IPS DF 19.7 (cell line): ENCODE measurements at regions not wholly inside any gene's neighbourhood (a gene's known extent, or its start where the extent isn't known, plus 50 kb on each side); places are given as distances from the start of the nearest gene placed in this dataset.
"Not testable (repeated sequence)": the region's sequence is repeated elsewhere in the genome, so short reads cannot be mapped to it uniquely, and the experiment has no call there.

Experiments
- DNase-seq: peaks from one replicate; pipeline ENCODE4 v3.0.0-alpha.2; 2013; ENCODE audit warnings: low read depth, low spot score

DNA sequence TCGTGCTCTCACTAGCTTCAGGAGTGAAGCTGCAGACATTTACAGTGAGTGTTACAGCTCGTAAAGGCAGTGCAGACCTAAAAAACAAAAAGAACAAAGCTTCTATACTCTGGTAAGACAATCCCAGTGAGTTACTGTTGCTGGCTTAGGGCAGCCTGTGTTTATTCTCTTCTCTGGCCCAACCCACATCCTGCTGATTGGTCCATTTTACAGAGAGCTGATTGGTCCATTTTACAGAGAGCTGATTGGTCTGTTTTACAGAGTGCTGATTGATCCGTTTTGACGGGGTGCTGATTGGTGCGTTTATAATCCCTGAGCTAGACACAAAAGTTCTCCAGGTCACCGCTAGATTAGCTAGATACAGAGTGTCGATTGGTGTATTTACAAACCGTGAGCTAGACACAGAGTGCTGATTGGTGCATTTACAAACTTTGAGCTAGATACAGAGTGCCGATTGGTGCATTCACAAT lies 158.0 kb downstream of the KLRB1 start:
- not testable (repeated sequence) for DNase-seq

DNA sequence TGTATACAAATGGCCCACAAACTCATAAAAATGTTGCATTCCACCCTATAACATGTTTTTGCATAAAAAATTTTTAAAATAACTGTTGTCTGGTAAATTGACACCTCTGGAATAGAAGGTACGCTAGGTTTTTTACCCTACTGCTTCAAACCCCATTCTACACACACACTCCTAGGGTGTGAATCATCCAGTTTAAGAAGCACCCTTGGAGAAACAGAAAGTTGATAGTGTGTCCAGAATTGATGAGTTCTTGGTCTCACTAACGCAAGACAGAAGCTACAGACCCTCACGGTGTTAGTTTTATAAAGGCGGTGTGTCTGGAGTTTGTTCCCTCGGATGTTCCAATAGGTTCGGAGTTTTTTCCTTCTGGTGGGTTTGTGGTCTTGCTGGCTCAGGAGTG lies 158.5 kb downstream of the KLRB1 start:
- no peak for DNase-seq

DNA sequence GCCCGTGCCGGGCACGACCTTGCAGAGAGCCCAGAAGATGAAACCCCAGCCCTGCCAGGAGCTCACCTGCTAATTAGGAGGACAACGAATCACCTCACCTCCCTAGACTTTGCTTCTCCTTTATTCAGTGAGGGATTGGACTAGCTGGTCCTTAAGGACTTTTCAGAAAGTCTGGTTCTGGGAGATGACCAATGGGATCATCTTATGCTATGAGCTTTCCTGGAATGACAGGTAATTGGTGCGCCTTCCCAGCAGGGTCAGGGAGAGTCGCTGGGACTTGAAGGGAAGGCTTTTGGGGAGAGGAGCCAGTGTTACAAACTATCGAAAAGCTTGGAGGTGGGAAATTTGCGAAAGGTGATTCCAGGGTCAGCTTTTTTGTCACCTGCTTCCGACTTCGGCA lies 159.1 kb downstream of the KLRB1 start:
- DNase-seq = not testable (repeated sequence)

DNA sequence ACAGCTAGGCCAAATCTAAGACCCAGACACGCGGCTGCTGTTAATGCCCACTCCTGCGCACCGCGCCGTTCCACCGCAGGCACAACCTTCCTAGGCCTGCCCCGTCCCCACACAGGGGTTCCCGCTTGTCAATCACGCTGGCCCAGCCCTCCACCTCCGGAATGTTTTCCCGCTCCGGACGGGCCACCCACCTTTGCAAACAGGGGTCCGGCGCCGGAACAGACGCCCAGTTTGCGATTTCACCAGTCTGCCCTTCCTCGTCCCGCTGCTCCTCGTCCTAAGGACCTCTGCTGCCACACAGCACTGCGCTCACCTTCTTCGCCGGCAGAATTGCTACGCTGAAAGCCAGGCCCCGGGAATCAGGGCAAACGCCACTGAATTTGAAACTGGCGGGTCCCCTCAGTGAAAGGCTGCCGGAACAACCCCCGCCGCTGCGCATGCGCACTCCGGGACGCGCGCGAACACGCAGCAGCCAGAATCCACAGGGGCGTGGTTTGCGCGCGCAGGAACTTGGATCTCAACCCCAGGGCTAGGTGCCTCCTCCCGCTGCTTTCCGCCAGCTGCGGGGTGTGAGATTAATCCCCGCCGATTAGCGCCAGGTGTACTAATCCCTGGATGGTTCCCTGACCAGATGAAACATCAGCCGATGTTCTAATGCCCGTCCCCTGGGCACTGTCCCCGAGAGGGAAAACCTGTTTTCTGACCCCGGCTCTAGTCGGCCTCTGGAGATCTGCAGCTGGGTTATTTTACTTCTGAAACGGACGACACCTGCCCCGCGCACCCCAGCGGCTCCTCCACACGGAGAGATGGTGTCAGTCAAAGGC lies 159.7 kb downstream of the KLRB1 start:
- not testable (repeated sequence) for DNase-seq

DNA sequence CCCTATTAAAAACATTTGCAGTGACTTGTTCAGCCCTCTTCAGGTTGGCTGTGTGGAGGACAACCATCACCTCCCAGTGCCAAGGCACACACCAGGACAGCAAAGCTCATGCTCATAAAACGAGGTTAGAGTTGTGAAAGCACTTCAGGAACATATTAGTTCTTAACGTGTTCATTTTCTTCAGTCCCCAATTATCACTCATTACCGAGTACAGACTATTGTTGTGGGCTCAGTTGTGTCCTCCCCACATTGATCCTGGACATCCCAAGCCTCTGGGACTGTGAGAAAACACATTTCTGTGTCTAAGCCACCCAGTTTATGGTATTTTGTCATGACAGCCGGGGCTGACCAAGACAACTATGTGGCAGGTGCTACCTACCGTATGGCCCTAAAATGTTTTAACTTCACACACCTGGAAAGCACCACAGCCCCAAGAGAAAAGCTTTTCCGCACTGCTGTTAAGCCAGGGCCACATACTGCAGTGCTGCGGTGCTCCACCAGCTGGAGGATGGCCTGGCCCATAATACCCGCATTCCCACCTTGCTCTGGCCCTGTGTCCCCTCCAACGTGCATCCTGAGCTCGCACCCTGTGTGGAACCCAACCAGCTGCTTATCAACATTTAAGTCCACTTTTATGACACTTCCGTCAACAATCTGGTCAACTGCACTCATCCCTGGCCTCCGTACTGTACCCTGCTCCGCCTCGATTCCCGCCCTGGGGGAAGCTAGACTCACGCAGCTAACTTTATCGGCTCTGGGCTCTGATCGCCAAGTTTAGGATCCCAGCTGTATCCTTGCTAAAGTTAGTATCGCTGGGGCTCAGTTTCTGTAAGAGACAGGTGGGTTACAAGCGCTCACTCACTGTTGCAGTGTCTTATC lies 160.6 kb downstream of the KLRB1 start:
- not testable (repeated sequence) for DNase-seq

DNA sequence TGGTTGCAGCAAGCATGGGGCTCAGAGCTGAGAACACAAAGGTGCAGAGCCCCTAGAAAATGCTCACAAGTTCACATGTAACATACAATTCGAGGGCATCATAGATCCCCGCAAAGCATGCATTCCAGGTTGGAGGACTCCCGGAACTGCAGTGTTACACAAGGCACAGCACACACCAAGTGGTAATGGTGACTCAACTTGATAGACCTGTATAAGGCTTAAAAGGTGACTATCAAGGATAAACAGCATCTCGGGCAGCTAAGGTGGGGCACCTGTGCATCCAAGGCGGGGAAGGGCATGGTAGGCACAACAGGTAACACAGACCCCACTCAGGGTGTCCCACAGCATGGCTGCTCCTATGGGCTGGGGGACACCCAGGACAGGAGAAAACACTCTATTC lies 167.3 kb downstream of the KLRB1 start:
- DNase-seq = not testable (repeated sequence)

DNA sequence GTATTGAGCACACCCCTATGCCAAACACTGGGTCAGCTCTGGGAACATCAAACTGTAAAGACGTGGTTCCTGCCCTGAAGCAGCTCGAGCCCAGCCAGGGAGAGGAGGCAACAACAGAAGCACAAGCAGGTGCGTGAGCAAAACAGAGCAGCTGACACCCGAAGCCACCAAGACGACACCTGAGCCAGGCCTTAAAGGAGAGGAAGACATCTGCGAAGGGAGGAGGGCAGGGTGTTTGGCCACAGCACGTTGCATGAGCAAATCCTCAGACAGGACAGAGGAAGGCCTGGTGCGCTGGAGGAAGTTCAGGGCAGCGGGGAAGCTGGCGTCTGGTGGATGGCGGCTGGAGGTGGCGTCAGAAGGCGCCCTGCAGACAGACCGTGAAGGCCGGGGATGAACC lies 172.0 kb downstream of the KLRB1 start:
- not testable (repeated sequence) for DNase-seq

DNA sequence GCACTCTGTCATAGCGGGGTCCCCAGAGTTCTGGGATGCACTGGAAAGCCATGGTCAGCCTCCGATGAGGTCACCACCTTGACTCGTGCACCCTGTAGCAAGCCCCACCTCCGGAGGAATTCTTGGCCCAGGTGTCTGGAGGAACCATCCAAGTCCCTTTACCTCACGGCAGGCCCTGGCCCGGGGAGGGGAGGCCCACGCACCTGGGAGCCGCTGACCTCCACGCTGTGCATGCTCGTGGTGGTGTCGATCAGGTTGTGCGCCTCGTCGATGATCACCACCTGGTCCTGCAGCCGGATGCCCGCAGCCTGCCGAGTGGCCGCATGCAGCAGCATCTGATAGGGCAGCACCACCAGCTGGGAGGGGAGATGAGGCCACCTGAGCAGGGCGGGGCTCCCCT lies 177.3 kb downstream of the KLRB1 start:
- DNase-seq = not testable (repeated sequence)

DNA sequence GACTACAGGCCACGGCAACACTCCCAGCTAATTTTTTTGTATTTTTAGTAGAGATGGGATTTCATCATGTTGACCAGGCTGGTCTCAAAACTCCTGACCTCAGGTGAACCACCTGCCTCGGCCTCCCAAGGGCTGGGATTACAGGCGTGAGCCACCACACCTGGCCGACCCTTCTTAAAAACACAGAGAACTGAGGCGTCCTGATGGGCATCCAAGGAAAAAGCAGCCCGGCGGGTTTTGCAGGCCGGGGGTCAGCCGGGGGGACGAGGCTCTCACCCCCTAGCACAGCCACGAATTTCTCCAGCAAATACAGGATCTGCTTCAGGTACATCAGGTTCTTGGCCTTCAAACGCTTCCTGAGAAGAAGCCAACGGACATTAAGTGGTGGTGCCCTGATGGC lies 178.9 kb downstream of the KLRB1 start:
- DNase-seq = not testable (repeated sequence)

DNA sequence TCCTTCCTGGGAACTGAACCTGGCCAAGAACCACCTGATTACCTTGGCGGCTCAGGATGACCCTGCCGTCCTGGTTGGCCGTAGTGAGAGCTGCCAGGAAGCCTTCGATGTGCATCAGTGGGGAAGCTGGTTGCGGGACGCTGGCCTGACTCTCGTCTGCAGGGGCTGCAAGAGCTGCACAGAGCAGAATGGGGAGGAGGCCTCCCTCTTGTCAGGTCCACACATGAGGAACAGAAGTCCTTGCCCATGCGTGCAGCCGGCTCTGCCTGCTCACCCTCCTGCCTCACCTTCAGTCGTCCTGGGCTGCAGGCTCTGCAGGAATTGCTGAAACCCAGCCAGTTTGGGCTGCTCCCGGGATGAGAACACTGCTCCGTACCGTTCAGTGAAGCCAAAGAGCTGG lies 182.3 kb downstream of the KLRB1 start:
- DNase-seq = not testable (repeated sequence)

DNA sequence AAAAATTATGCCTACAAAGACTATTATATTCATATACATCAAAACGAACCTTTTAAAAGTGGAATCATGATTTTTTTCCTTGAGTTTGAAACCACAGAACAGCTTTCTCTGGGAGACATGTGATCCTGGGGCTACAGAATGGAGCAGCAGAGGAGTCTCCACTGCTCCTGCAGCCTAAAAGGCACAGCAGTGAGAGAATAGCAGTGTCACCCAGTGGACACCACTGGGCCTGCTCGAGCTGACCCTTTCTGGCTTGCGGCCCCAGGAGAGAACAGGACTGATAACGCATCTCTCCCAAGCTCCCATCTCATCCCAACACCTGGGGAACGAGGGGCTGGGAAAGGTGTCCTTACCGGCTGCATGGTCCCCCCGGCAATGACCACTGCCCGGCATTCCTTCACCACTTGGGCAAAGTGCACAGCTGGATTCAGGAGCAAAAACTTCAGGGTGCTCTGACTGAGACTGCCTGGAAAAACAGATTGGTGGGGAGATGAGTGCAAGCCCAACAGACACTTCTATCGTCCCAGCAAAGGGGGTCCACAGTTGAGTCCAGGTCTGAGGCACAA lies 183.5 kb downstream of the KLRB1 start:
- DNase-seq = not testable (repeated sequence)

DNA sequence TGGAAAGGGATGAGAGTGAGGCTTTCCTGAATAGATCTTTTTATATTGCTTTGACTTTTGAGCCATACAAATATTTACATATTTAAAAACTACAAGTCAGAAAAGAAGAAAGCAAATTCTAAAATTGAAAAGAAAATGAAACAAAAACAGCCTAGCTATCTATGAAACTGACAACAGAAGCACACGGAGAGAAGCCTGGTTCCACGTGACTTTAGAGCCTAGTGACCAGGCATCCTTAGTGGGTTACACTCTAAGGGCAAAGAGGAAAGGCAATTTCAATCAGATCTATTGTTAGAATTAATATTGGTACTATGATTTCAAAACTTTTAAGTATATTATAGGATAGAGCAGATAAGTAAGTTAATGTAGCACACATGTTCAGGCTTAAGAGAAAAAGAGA lies 185.0 kb downstream of the KLRB1 start:
- DNase-seq = not testable (repeated sequence)

DNA sequence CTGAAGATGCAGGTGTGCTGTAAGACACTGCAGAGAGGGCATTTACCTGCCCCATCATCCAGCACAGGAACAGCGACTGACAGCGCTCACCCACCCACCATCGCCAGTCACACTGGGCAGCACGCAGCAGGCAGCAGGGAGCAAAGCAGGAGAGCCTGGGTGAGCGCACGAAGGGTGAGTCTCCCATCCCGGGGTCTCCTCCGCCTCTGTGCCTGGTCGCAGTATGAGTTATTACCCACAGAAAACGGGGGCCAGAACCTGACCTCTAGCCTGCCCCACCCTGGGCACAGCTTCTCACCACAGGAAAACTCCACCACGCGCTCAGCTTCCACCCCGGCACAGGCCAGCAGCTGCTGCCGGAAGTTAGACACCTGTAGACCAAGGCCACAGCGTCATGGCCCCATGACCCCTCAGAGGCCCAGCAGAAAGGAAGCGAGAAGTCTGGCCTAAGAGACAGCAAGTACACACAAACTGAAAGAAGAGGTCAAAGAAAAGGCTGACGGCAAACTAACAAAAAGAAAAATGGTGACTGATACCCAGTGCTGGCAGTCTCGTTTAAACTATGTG lies 186.1 kb downstream of the KLRB1 start:
- DNase-seq = not testable (repeated sequence)

DNA sequence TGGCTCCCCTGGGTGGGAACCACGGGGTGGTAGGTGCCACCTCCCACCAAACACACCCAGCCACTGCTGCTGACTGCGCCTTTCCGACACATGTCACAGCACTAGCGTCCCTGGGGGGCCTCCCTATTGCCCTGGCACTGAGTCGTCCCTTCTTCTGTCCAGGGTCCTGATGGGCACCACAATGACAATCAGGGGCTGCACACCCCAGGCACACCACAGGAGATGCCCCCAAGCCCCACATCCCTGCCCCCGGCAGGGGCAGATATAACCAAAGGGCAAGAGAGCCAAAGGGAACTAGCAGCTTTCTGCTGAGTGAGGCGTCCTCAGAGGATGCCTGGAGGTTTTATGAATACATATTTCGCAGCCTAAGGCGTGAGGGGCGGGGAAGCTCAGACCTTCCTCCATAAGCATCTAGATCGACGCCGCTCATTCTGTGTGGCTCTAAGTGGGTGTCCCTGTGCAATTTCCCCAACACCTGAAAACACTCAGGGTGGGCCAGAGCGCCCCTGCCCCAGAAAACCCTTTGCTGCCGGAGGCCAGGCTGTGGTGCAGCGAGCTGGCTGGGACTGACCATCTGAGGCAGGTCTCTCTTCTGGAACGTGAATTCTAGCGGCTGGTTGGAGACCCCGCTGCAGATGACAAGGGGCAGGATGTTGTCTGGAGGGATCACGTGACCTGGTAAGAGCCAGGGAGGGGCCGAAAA lies 186.7 kb downstream of the KLRB1 start:
- DNase-seq = not testable (repeated sequence)

DNA sequence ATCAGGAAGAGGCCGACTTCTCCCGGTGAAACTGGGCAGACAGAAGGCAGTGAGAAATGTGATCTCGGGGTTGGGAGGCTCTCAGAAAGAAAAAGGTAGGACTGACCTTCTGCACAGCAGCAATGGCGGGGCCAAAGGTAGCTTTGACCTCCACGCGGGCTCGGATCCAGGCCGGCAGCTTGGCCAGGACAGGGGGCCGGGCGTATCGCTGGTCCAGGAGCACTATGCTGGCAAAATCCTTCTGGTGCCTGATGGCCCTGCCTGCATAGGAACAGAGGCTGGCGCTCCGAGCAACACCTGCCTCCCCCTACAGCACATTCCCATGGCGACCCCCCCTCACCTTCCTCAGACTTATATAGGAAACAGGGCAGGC lies 189.1 kb downstream of the KLRB1 start:
- not testable (repeated sequence) for DNase-seq

DNA sequence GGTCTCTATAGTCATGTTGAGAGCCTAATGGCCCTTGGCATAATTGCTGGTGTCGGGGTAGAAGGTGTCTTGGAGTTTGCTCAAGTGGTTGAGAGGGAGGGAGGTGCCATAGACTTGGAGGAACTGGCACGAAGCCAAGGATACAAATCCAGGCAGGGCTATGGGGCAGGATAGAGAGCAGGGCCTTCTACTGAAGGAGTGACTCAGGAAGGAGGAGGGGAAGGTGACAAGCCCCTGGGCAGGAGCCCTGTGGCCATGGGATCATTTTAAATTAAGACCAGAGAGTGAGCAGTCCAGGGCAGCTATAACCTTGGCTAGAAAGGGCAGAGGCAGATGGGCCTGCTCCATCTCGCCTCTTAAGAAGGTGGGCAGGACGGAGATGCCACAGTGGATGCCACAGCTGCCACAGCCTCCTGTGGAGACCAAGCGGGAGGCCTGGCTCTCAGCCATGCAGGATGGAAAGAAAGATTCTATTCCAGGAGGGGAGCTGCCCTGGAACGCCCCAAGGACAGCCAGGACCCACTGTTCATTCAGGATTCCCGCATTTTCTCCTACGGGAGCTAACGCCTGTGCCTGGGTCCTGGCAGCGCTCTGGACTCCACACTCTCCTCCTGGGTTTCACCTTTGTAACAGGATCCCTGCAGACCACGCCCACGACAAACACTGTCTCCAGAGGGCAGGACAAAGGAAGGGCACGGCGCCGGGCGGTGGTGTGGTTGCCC lies 189.6 kb downstream of the KLRB1 start:
- not testable (repeated sequence) for DNase-seq

DNA sequence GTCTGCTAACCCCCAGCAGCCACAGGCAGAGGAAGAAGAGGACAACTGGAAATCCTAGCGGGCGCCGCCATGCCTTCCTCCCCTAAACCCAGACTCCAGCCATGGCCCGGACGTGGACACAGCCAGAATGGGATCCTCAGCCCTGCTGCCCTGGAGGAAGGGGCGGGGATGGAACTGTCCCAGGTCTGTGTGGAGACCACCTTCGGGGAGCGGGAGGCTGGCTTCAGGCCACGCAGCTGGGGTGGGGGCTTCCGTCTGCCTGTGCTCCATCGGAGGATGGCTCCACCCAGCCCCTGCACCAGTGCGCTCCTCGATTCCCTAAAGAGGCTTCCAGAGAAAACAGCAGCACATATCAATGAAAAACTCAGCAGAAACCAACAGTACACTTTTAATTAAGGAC lies 190.4 kb downstream of the KLRB1 start:
- not testable (repeated sequence) for DNase-seq

DNA sequence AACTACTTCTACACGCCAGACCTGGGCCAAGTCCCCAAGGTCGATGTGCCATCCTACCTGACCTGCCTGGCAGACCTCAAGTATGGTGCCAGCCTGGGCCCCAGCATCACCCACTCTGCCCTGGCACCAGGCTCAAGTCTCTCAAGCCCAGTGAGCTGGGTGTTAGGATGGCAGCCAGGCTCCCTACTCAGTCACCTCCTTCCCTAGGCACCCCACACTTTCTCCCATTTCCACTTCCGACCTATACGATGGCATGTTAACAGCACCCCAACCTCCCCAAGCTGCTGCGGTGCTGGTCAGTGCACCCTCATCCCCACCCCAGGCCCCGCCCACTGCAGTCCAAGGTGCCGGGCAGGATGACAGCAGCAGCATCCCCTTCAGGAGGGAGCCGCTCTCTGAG lies 191.4 kb downstream of the KLRB1 start:
- not testable (repeated sequence) for DNase-seq

DNA sequence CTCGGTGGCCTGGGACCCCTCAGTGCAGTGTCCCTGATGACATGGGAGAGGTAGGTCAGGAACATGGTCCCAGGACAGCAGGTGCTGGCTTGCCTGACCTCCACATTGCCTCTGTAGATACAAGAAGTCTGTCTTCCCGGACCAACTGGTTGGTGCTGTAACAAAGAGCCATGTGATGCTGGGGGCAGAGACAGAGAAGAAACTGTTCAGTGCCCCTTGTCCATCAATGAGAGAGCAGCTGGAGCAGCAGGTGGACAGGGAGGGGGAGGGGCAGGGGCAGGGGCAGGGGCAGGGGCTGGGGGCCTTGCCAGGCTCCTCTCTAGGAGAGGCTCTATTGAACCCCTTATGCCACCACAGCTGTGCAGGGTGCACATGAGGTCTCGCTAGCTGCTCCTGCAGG lies 191.8 kb downstream of the KLRB1 start:
- DNase-seq = not testable (repeated sequence)

DNA sequence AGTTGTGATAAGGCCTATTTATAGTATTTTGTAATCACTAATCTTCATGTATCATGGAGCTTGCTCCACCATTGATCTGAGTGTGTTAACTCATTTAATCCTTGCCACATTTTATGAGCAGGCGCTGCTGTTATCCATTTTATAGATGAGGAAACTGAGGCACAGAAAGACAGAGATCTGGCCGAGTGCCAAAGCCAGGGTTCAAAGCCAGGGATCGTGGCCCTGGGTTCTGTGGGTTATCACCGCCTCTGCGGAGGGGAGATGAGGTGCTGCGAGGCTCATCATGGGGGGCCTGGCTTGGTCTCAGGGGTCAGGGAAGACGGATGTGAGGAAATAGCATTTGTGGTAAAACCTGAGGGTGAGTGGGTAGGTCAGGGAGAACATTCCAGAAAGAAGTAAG lies 193.9 kb downstream of the KLRB1 start:
- DNase-seq = not testable (repeated sequence)
